ENCODE measurements at regions not wholly inside any gene's neighbourhood (a gene's known extent, or its start where the extent isn't known, plus 50 kb on each side); places are given as distances from the start of the nearest gene placed in this dataset.

DNA sequence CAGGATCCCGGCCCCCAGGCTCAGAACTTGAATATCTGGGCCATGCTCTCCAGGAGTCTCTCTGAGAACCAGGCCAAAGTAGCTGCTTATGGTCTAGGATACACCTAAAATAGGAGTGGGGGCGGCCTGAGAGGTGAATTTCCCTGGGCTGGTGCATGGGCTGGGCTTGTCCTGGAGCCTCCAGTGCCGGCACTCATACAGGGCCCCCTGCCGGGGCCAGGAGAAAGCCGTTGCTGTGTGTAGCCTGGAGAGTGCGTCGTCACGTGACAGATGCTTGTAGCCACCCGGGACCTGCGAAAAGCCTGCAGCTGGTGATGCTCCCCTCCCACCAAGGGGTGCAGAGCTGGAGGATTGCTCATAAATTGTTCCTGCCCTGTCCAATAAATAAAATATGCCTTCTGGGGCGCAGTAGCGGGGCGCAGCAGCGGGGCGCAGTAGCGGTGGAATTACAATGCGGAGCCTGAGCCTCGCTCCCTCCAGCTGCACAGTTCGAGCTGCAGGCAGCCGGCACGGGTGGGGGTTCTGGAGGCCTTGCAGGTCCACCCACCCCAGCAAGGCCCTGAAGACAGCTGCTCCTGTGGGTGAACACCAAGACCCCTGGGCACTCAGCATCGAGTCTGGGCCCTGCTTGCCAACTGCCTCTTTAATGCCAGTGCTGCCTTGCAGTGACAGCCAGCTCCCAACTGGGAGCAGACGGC lies 289.9 kb downstream of the NDUFA10 start:
- TF ChIP-seq, protein P1, sequence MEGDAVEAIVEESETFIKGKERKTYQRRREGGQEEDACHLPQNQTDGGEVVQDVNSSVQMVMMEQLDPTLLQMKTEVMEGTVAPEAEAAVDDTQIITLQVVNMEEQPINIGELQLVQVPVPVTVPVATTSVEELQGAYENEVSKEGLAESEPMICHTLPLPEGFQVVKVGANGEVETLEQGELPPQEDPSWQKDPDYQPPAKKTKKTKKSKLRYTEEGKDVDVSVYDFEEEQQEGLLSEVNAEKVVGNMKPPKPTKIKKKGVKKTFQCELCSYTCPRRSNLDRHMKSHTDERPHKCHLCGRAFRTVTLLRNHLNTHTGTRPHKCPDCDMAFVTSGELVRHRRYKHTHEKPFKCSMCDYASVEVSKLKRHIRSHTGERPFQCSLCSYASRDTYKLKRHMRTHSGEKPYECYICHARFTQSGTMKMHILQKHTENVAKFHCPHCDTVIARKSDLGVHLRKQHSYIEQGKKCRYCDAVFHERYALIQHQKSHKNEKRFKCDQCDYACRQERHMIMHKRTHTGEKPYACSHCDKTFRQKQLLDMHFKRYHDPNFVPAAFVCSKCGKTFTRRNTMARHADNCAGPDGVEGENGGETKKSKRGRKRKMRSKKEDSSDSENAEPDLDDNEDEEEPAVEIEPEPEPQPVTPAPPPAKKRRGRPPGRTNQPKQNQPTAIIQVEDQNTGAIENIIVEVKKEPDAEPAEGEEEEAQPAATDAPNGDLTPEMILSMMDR (IDR thresholded peaks at IDR 0.05; ENCODE audit: extremely low read depth in 1 of 2, insufficient read depth in 1 of 2, low read depth in 1 of 2, low read length in 2 of 2) = no peak
- no peak for TF ChIP-seq EZH2 (IDR thresholded peaks at IDR 0.05; ENCODE audit: borderline replicate concordance, low read depth, low read length, severe bottlenecking)
- no peak for TF ChIP-seq POLR2A (IDR thresholded peaks at IDR 0.05; ENCODE audit: low read depth, low read length)
- no peak for TF ChIP-seq FOS (IDR thresholded peaks at IDR 0.05; ENCODE audit: borderline replicate concordance, insufficient read depth, low read length)
- TF ChIP-seq, protein P2, sequence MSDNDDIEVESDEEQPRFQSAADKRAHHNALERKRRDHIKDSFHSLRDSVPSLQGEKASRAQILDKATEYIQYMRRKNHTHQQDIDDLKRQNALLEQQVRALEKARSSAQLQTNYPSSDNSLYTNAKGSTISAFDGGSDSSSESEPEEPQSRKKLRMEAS (IDR thresholded peaks at IDR 0.05; ENCODE audit: insufficient read depth, insufficient read length) = no peak
- TF ChIP-seq POLR2AphosphoS5 (IDR thresholded peaks at IDR 0.05; ENCODE audit: insufficient read depth, low read depth, low read length) = no peak
- no peak for TF ChIP-seq MYC (IDR thresholded peaks at IDR 0.05; ENCODE audit: low read depth, low read length)
- no peak for TF ChIP-seq JUN (IDR thresholded peaks at IDR 0.05; ENCODE audit: borderline replicate concordance, insufficient read depth, insufficient read length, low read depth)
- TF ChIP-seq GATA2 (IDR thresholded peaks at IDR 0.05; ENCODE audit: insufficient read depth, insufficient read length, low read depth, low read length) = no peak
